HG02885 (cell line): ENCODE measurements at regions not wholly inside any gene's neighbourhood (a gene's known extent, or its start where the extent isn't known, plus 50 kb on each side); places are given as distances from the start of the nearest gene placed in this dataset.

Experiments used
- ATAC-seq: cut with Tn5 transposase; IDR thresholded peaks from one replicate; pipeline ENCODE4 v1.9.1; 2021; ENCODE audit warnings: mild to moderate bottlenecking; ENCODE audit not compliant: unreplicated experiment, poor library complexity

DNA sequence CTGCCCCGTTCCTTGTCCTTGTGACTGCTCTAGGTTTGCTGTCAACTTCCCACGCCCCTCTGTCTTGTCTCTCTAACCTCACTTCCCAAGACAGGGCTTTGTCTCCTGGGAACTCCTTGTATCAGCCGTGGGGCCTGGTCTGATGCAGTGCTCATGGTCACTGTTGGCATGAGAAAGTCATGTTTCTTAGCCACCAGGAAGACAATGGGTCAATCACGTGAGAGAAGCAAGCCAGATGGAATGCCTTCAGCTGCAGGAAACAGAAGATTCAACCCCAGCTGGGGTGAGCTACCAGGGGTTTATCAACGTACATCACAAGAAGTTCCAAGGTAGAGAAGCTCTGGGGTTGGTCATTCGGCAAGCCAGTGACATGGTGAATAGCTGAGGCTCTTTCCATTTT, 116.6 kb downstream of the IRF8 start:
- ATAC-seq, result no peak

DNA sequence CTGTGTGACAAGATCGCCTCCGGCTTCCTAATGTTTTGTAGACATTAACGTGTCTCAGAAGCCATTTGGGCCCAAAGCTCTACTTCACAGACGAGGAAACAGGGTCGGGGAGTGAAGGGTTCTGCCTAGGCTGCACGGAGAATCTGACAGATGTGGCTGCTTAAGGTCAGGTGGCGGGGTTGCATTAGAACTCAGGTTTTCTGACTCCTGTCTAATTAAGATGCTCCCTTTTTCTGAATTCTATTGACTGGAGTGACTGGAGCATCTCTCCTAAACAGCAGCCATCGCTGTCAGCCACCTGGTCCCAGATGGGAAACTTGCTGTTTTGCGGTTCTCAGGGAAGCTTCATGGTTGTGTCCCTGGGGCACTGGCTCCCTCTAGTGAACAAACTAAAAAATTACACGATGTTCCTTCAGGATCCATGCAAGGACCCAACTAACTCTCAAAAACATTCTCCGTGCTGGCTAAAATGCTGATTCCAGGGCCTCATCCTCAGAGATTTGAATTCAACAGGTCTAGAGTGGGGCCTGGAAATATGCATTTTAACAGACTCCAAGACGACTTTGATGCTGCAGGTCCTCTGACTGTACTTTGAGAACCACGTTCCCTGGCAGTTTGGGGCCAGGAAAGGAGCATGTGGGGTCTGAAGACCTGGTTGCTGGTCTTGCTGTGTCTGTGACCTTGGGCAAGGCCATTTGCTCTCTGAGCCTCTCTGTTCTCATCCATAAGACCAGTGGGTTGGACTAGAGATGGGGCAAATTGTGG, 117.4 kb downstream of the IRF8 start:
- ATAC-seq, result no peak

DNA sequence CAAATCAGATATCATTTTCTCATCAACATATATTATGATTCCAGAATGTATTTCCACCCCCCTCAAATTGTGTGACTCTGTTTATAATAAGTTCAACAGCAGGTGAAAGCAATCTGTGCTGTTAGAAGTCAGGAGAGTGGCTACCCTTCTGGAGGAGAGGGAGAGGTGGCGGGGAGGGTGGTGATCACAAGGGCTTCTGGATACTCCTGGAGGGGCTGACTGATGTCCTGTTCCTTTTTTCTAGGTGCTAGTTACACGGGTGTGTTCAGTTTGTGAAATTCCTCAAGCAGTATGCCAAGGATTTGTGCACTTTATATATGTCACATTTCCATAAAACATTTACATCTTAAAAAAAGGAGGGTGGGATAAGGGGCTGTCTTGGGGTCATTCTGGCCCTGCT, 119.1 kb downstream of the IRF8 start:
- no peak for ATAC-seq

DNA sequence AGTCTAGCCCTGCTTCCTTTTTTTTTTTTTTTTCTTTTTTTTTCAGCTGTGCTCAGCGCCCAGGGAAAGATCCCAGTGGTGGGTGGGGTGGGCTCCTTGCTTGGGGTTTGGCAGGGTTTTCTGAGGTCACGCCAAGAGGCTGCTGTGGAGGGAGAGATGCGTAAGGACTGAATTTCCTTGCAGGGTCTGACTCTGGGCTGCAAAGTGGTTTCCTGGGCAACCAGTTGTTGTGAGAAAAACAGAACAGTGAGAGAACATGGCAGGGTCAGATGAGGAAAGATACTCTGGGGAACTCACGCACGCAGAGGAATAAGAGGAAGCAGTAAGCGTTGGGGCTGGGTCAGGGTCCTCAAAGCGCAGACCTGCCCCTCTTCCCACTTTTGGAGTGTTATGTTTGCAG, 119.5 kb downstream of the IRF8 start:
- ATAC-seq, result no peak

DNA sequence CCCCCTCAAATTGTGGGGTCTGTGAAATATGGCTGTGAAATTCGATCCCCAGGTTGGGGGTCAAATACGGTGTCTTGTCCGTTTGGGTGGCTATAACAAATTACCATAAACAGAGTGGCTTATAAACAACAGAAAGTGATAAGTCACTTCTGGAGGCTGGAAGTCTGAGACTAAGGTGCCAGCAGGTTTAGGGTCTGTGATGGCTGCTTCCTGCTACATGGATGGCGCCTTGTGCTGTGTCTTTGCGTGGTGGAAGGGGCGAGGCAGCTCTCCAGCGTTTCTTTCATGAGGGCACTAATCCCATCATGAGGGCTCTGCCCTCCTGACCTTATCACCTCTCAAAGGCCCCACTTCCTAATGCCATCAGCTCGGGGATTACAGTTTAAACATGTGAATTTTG, 120.0 kb downstream of the IRF8 start:
- no peak for ATAC-seq

DNA sequence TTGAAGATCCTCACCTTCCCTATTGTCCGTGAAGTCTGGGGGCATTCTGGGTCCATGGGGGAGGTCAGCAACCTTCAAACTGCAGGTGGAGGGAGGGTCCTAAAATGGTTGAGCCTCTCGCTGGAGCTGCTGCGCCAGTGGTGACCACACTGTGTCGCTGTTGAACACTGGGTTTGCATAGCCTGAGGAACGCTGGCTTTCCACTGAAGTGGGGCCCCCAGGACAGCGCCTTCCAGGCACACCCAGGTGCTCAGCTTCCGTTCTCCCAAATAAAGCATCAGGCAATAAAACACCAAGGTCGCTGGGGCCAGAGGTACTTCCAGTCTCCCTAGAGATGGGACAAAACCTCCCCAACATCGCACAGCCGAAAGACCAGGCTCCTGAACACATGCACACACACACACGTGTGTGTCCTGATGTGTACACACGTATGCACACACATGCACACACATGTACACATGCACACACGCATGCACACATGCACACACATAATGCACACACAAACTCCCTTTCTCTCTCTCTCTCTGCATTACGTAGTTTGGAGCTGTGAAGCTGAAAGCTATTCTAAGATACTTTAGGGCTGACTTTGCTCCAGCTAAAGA, 120.6 kb downstream of the IRF8 start:
- ATAC-seq, result no peak

DNA sequence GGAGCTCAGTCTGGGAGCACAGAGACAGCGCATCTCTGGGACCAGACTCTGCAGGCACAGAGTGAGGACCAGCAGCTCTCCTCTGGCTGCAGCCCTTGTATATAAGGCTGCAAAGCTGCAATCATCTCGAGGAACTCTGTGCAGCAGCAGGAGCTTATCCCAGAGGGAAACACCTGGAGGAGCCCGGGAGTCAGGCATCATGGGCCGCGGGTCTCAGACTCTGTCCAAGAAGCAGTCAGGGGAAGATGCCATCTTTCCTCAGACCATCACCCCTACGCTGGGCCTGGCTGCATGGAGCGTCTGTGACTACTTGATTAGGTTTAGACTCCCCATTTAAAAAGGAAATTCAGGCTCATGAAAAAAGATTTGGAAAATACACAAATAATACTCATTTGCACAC, 122.0 kb downstream of the IRF8 start:
- no peak for ATAC-seq

DNA sequence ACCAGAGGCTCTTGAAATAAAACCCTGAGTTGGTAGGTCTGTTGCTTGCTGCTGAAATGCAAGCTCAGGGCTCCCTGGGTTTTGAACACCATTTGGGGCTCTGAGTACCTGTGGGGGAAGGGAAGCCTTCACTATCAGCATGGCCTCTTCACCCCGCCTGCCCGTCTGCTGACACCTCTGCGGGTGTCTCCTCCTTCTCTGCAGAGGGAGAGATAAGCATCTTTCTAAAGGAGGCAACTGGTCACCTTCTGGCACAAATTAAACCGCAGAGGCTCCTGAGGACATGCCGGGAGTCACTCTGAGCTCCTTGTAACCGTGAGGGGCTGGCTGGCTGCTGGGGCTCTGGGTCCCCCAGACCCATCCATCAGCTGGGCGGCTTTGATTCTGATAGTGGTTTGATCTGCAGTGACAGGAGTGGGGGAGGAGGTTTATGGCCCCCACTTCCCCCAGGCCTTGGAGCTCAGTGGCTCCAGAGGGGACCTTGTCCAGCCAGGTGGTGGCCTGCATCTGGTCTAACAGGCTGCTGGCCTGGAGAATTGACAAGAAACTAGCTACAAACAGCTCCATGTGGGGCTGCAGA, 123.5 kb downstream of the IRF8 start:
- no peak for ATAC-seq

DNA sequence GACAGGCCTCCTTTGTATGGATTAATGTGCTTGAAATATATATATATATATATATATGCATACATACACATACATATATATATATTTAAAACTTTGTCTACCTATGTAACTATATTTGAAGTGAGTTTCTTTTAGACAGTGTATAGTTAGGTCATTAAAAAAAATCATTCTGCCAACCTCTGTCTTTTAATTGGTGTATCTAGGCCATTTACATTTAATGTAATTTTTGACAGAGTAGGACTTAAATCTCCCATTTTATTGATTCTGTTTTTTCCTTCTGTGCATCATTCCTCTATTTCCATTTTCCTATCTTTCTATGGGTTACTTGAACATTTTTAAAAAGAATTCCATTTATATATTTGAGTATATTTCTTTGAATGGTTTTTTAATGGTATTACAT, 125.2 kb downstream of the IRF8 start:
- no peak for ATAC-seq

DNA sequence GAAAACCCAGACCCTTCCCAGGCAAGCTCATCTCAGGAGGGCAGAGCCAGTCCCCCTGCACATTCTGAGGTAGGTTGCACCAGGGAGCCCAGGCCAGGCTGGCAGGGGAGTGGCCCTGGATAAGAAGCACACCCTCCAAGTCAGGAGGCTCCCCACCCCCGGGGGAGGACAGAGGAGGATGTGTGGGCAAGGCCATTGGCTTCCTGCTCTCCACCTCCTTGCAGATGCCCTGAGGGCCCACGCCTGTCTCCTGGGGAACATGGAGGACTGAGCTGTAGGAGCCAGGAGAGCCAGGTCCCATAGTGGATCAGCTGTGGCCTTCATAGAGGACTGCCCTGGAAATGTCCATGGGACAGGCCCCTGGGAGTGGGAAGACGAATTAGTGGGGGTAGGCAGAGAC, 126.7 kb downstream of the IRF8 start:
- ATAC-seq, result no peak

DNA sequence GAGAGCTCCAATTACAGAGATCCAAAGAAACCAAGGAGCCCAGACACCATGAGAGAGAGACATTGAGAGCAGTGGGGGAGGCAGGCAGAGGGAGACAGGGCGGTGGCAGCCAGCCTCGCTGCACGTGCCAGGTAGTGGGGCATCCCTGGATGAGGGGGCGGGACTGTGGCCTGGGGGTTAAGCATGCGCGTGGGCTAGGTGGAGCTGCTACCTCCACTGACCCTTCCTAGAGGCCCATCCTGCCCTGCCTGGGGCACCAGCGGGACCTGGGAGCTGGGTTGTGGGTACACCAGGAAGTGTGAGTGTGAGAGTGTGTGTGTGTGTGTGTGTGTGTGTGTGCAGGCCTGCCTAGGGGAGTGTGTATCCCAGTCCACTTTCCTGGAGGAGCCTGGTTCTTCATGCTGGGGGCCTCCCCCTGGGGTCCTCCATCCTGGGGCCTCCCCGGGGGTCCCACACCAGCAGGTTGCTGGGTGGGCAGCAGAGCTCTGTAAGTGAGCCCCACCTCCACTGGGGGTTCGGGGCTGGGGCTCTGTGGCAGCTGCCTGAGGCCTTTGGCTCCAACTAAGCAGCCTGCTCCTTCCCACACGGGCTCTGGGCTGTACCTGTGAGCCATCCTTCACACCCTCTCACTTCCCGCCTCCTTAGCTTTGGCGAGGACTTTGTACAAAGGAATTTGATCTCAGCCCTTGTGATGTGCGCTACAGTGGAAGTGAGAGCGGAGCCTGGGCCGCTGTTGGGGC, 127.4 kb downstream of the IRF8 start:
- no peak for ATAC-seq

DNA sequence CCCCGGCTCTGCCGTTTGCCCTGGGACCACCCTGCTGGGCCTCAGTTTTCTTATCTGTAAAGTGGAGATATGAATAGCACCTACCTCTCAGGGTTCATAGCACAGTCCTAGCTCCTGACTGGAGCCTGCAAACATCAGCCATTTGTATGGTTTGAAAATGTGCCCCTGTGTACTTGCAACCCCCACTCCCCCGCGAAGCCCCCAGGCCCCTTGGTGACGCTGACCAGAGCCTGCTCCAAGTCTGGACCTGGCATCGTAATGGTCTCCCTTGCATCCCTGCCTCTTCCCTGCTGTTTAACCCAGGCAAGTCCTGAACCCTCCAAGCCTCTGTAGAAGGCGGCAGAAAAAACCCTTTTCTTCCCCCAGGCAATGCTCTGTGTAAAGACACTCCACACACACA, 128.0 kb downstream of the IRF8 start:
- ATAC-seq, result no peak

DNA sequence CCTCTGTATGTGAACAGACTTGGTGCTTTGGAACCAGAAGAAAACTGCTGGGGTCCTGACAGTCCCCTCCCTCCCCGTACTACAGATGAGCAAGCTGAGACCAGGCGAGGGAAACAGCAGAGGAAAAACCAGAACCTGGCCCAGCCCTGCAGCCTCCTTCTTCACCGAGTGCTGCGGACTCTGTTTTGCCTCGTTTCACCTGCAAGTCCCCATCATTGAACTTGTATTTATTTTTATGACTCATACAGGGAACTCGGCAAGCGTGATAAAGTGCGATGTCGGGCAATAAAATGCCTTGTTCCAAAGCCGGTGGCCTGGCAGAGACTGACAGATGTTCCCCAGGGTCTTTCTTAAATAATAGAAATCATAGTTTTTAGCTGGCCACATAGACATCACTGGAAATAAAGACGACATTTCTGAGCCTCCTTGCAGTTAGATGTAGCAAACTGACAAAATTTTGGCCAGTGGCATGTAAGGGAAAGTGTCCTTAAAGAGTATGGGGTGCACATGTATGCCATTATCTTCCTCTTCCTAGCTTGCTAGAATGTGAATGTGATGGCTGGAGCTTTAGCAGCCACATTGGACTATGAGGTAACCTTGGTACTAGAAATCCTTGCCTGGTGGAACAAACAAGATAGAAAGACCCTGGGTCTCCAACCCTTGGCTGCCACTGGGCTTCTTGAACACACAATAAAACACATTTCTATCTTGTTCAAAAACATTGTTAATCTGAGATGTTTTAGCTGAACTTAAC, 128.6 kb downstream of the IRF8 start:
- no peak for ATAC-seq

DNA sequence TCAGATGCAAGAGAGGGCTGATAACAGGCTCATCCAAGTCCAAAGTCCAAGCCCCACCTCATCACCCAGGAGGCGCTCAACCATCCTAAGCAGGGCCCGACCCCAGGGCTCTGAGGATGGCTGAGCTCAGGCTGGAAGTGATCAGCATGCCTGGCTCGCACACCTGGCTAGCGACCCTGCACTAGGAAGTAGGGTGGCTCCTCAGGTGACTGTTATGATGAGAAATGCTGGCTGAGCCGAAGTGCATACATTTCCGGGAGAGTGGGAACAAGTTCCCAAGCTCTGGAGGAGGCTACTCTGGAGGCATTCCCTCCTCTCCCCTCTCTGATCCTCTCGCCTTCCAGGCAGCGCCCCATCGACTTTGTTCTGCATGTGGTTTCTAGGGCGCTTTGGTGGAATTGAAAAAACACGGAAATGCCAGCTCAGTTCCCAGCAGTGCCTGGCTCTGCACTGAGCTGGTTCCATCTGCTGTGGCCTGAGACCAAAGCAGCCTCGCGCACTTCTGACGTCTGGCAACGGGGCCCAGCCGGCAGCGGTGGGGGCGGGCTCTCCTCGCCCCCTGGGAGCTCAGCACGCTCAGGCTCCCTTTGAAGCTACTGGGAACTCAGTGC, 130.3 kb downstream of the IRF8 start:
- no peak for ATAC-seq

DNA sequence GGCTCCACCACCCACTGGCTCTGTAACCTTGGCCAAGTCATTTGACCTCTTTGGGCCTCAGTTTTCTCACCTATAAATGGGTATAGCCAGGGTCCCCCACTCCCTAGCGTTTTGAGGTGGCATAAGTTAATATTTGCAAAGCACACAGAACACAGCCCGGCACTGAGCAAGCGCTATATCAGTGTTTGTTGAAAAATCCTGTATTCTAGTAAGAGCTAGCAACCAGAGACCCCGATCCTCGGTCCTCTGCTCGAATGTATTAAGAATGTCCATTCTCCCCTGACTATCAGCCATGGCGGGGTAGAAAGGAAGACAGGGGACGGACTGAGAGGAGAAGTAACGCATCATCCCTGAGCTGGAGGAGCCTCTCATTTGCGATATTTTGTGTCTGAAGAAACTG, 131.2 kb downstream of the IRF8 start:
- no peak for ATAC-seq

DNA sequence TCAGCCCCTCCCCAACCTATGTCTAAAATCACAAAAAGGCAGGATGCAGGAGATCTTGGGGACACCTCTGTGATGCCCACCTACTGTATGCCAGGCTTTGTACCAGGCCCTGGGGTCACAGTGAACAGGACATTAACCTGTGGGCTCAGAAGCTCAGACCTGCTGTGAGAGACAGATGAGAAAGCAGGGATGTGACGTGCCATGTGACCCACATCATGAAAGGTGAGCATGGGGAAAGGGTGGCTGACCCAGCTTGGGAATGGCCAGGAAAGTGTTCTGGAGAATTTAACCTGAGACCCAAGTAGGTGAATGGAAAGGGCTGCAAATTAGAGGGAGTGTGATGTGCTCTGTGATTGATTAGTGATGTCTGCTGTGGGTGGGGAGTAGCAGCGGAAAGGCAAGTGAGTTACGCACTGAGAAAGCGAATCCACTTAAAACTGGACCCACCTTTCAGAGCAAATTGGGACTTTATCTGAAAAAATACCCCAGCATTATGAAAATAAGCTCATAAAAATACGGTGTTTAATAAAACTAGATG, 132.2 kb downstream of the IRF8 start:
- no peak for ATAC-seq

DNA sequence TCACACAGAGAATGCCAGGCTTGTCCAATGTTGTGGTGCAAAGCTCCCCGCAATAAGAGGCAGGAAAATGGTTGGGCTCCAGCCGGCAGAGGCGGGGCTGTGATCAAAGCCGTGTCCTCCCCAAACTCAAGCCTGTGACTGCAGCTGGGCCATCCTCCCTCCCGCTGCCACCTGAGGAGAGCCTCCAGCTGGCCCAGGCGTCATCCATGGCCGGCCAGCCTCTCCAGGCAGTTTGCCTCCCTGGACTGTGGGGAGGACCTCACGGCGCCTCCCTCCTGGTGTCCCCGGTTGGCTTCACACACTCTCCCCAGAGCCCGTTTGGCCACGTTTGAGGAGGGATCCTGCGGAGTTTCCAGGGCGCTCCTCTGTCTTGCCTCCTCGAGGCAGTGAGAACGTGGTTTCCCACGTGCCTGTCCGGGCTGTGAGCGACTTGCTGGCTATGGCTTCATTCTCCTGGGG, 134.1 kb downstream of the IRF8 start:
- ATAC-seq, result no peak

DNA sequence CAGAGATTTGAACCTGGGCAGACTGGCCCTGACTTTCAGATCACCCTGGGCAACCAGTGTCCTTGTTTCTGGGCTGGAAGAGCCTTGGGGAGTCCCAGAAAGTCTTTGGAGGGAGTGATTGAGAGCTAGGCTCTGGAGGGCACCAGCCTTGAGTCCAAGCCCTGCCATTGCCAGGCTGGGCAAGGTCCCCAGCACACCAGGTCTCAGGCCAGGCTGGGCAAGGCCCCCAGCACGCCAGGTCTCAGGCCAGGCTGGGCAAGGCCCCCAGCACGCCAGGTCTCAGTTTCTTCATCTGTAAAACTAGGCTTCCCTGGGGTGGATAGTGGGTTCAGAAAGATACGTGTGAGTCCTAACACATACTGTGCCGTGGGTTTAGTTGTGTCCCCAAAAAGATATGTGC, 135.0 kb downstream of the IRF8 start:
- no peak for ATAC-seq

DNA sequence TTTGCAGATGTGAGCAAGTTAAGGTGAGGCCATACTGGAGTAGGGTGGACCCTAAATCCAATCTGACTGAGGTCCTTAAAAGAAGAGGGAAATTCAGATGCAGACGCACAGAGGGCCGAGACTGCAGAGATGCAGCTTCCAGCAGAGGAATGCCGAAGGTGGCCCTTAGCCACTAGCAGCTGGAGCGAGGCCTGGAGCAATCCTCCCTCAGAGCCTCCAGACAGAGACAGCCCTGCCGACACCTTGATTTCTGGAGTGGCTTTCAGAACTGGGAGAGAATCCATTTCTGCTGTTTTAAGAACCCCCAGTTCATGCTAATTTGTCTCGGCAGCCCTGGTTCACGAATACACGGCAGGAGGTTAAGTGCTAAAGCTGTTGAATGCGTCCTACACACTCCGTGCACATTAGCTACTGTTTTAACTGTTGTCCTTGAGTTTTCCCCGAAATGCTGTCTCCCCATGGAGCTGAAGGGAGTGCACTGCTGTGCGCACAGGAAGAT, 135.5 kb downstream of the IRF8 start:
- ATAC-seq, result no peak

DNA sequence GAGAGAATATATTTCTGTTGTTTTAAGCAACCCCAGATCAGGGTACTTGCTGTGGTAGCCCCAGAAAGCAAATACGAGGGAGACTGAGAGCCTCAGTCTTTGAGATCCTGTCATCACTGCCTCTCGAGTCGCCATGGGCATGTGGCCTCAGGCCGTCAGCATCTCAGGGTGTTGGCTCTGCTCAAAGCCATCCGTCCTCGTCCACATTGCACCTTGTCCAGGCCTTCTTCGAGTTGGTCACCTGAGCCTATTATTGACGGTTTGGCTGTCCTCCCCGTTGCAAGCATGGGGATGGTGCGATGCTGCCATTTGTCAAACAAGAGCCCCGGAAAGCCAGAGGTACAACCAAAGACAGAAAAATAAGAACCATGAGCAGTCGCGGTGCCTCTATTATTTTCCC, 136.9 kb downstream of the IRF8 start:
- no peak for ATAC-seq
